ENCODE measurements at regions not wholly inside any gene's neighbourhood (a gene's known extent, or its start where the extent isn't known, plus 50 kb on each side); places are given as distances from the start of the nearest gene placed in this dataset.

DNA sequence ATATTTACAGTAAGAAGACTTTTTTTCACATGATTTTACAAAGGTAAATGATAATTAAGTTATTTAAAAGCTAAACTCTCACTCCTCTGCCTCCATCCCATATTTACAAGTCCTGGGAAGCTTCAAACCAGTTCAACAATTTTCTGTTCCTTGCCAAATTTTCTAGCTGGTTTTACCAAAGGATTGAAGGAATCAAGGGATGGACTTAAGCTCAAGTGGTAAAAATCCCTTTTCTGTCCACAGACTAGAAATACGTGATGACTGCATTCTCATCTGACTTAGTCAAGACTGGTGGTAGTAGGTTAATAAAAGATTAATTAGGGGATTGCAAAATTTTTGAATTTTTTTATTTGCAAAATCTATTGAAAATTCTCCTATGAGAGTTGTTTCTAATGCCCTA is 297.3 kb downstream of the MTX2 start:
- DNase-seq = no peak
- peaks cover 0 to 3% of the 10 kb centered on the region in 2 donors for H3K27me3 ChIP-seq
- TF ChIP-seq CTCF (IDR thresholded peaks at IDR 0.05) = no peak
- no peaks in the 10 kb centered on the region for H3K36me3 ChIP-seq
- H3K4me3 ChIP-seq = no peak overlapping the region
- intact Hi-C loops (cut with DNase I; ENCODE audit: low total_unique reads) = no loop called here
- H3K27ac ChIP-seq = no peak overlapping the region
- H3K4me1 ChIP-seq = peaks cover 0 to 2% (median 0%) of the 10 kb centered on the region in 4 donors
- H3K9me3 ChIP-seq = no peaks in the 10 kb centered on the region

DNA sequence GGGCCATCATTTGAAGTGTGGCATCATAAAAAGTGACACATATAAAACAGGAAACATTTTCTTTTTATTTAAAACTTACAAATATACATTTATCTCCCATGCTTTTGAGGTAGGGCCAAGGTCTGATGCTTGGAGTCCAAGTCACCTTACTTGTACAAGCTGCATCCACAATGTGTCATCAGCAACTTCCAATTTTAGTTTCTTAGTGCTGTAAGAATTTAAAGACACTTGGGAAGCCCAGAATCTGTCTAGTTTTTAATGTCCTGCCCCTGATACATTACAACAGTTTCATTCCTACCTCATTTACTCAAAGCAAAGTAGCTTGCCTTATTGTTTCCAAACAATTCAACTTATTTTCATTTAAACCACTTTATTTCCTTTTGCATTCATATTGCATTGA is 297.7 kb downstream of the MTX2 start:
- Histone ChIP-seq H3K36me3 (no peaks in the 10 kb centered on the region), H3K27ac (no peak overlapping the region), H3K9me3 (no peaks in the 10 kb centered on the region), H3K4me3 (no peak overlapping the region), H3K27me3 (peaks cover 0 to 3% of the 10 kb centered on the region in 2 donors), H3K4me1 (peaks cover 0 to 2% (median 0%) of the 10 kb centered on the region in 4 donors)
- no peak for DNase-seq
- intact Hi-C loops (cut with DNase I; ENCODE audit: low total_unique reads) = no loop called here
- no peak for TF ChIP-seq CTCF (IDR thresholded peaks at IDR 0.05)

GRCh38 chr2:176567361-176567760 is 298.1 kb downstream of the MTX2 start:
- H3K27me3 ChIP-seq = peaks cover 0 to 3% of the 10 kb centered on the region in 2 donors
- TF ChIP-seq CTCF (IDR thresholded peaks at IDR 0.05) = no peak
- H3K36me3 ChIP-seq = no peaks in the 10 kb centered on the region
- intact Hi-C loops (cut with DNase I; ENCODE audit: low total_unique reads) = no loop called here
- H3K4me3 ChIP-seq = no peak overlapping the region
- peaks cover 0 to 2% (median 0%) of the 10 kb centered on the region in 4 donors for H3K4me1 ChIP-seq
- no peaks in the 10 kb centered on the region for H3K9me3 ChIP-seq
- no peak for DNase-seq
- no peak overlapping the region for H3K27ac ChIP-seq

GRCh38 chr2:176569574-176569973 is 300.3 kb downstream of the MTX2 start:
- H3K27ac ChIP-seq = no peak overlapping the region
- no peak overlapping the region for H3K4me3 ChIP-seq
- intact Hi-C loops (cut with DNase I; ENCODE audit: low total_unique reads) = no loop called here
- DNase-seq = no peak
- peaks cover 0 to 6% of the 10 kb centered on the region in 2 donors for H3K27me3 ChIP-seq
- H3K4me1 ChIP-seq = no peaks in the 10 kb centered on the region
- no peak for TF ChIP-seq CTCF (IDR thresholded peaks at IDR 0.05)
- H3K36me3 ChIP-seq = no peaks in the 10 kb centered on the region
- H3K9me3 ChIP-seq = no peaks in the 10 kb centered on the region

- no peak overlapping the region for H3K27ac ChIP-seq
- no peak overlapping the region for H3K4me3 ChIP-seq
- no peak for DNase-seq
- H3K36me3 ChIP-seq = no peaks in the 10 kb centered on the region
- H3K27me3 ChIP-seq = peaks cover 0 to 6% of the 10 kb centered on the region in 2 donors
- no peaks in the 10 kb centered on the region for H3K9me3 ChIP-seq
- no peaks in the 10 kb centered on the region for H3K4me1 ChIP-seq
- intact Hi-C loops (cut with DNase I; ENCODE audit: low total_unique reads) = no loop called here
- no peak for TF ChIP-seq CTCF (IDR thresholded peaks at IDR 0.05)
Observed at GRCh38 chr2:176573612-176574483, 304.6 kb downstream of the MTX2 start.

Data from tibial artery (tissue), 4 donors.